SK-N-SH (cell line): ENCODE measurements at regions not wholly inside any gene's neighbourhood (a gene's known extent, or its start where the extent isn't known, plus 50 kb on each side); places are given as distances from the start of the nearest gene placed in this dataset.

Source experiments
- CTCF ChIA-PET: fragments of 300-600, 350-600 bp; formaldehyde crosslinking; extraction: SDS; loops from one replicate; lab custom pipeline; 2021; lab: Yijun Ruan, JAX
- POLR2A ChIA-PET: fragments of 350-600 bp; sonication (Branson Sonifier 250); formaldehyde crosslinking; extraction: SDS; loops from one replicate; lab custom pipeline; 2020; ENCODE audit warnings: antibody characterized with exemption, inconsistent platforms; lab: Yijun Ruan, JAX
- DNase-seq: peaks from one replicate; pipeline ENCODE4 v3.0.0; 2012
- H2AFZ ChIP-seq: fragments of 200-600 bp; sonication (generic); 2 replicates; pipeline ENCODE4 v1.8.1; 2016; ENCODE audit warnings: antibody characterized with exemption, mild to moderate bottlenecking, low read depth
- H3F3A ChIP-seq: fragments of 200-600 bp; sonication (generic); replicated peaks from 2 replicates; pipeline ENCODE3; 2016; ENCODE audit warnings: antibody characterized with exemption, mild to moderate bottlenecking; ENCODE audit not compliant: insufficient read depth
- H3K27ac ChIP-seq, 2 experiments: fragments of 200-500 bp in 1 of 2; fragments of 200-600 bp in 1 of 2; sonication (Bioruptor generic) in 1 of 2; sonication (generic), shearing (Covaris generic) in 1 of 2; 2 replicates each; pipeline versions ENCODE4 v1.5.1 to v1.6.1; 2014 to 2016; ENCODE audit warnings: low read depth in 2 of 2, inconsistent platforms in 1 of 2, low read length in 1 of 2, mild to moderate bottlenecking in 1 of 2, mixed read lengths in 1 of 2
- H3K27me3 ChIP-seq: fragments of 200-600 bp; sonication (generic), shearing (Covaris generic); 2 replicates; pipeline ENCODE4 v1.6.1; 2016; ENCODE audit warnings: mixed run types; ENCODE audit not compliant: insufficient read depth
- H3K36me3 ChIP-seq, 2 experiments: fragments of 200-500 bp in 1 of 2; fragments of 200-600 bp in 1 of 2; sonication (Bioruptor generic) in 1 of 2; sonication (generic) in 1 of 2; replicated peaks in 1 of 2; 2 replicates each; pipeline versions ENCODE3 to v1.5.1; 2014 to 2016; ENCODE audit warnings: low read length in 1 of 2, mild to moderate bottlenecking in 1 of 2; ENCODE audit not compliant: insufficient read depth in 2 of 2, control insufficient read depth in 1 of 2
- H3K4me1 ChIP-seq, 2 experiments: fragments of 200-500 bp in 1 of 2; fragments of 200-600 bp in 1 of 2; sonication (Bioruptor generic) in 1 of 2; sonication (generic), shearing (Covaris generic) in 1 of 2; 2 replicates each; pipeline versions ENCODE4 v1.5.1 to v1.6.1; 2014 to 2016; ENCODE audit warnings: low read depth in 1 of 2, low read length in 1 of 2, mixed run types in 1 of 2; ENCODE audit not compliant: insufficient read depth in 2 of 2, control insufficient read depth in 1 of 2
- H3K4me2 ChIP-seq: fragments of 200-600 bp; sonication (generic), shearing (Covaris generic); 2 replicates; pipeline ENCODE4 v1.6.1; 2017; ENCODE audit warnings: mixed run types
- H3K4me3 ChIP-seq, 2 experiments: fragments of 200-500 bp in 1 of 2; fragments of 200-600 bp in 1 of 2; sonication (Bioruptor generic) in 1 of 2; sonication (generic), shearing (Covaris generic) in 1 of 2; 2 replicates each; pipeline versions ENCODE4 v1.5.1 to v1.8.1; 2014 to 2016; ENCODE audit warnings: low read depth in 2 of 2, inconsistent platforms in 1 of 2, low read length in 1 of 2, mild to moderate bottlenecking in 1 of 2, mixed read lengths in 1 of 2, moderate library complexity in 1 of 2
- H3K79me2 ChIP-seq: fragments of 200-600 bp; sonication (generic); 2 replicates; pipeline ENCODE4 v1.8.1; 2017; ENCODE audit warnings: mild to moderate bottlenecking; ENCODE audit not compliant: insufficient read depth
- H3K9ac ChIP-seq: fragments of 200-600 bp; sonication (generic); 2 replicates; pipeline ENCODE4 v1.6.1; 2017; ENCODE audit warnings: mixed run types
- H3K9me2 ChIP-seq: fragments of 200-600 bp; sonication (generic); 2 replicates; pipeline ENCODE4 v1.6.1; 2017; ENCODE audit warnings: mixed run types
- H3K9me3 ChIP-seq: fragments of 200-600 bp; sonication (generic); 2 replicates; pipeline ENCODE4 v1.6.1; 2017; ENCODE audit warnings: mixed run types, mild to moderate bottlenecking, moderate library complexity
- H4K20me1 ChIP-seq: fragments of 200-600 bp; sonication (generic); 2 replicates; pipeline ENCODE4 v1.6.1; 2017; ENCODE audit warnings: mild to moderate bottlenecking, mixed run types; ENCODE audit not compliant: insufficient read depth
- CHD2 ChIP-seq: fragments of 150-350 bp; IDR thresholded peaks from 2 replicates; pipeline ENCODE4 v1.6.1; 2018; ENCODE audit warnings: low read length; ENCODE audit not compliant: partially characterized antibody
- EP300 ChIP-seq, 2 experiments: IDR thresholded peaks; 2 replicates each; pipeline versions ENCODE4 v1.4.0 to v1.6.1; 2012; ENCODE audit warnings: borderline replicate concordance in 1 of 2, low read depth in 1 of 2, low read length in 1 of 2
- FOSL2 ChIP-seq: IDR thresholded peaks from 2 replicates; pipeline ENCODE4 v1.4.0; 2012; ENCODE audit warnings: low read depth, mild to moderate bottlenecking, moderate library complexity, borderline replicate concordance
- FOXJ3 ChIP-seq: sonication (generic); formaldehyde crosslinking; IDR thresholded peaks from 2 replicates; pipeline ENCODE4 v1.5.1; 2020; ENCODE audit warnings: mild to moderate bottlenecking, missing genetic modification reagents
- FOXM1 ChIP-seq: IDR thresholded peaks from 2 replicates; pipeline ENCODE4 v1.4.0; 2012; ENCODE audit warnings: low read depth, mild to moderate bottlenecking
- GABPA ChIP-seq: IDR thresholded peaks from 2 replicates; pipeline ENCODE4 v1.4.0; 2012; ENCODE audit warnings: low read depth, mild to moderate bottlenecking
- MXI1 ChIP-seq: IDR thresholded peaks from 2 replicates; pipeline ENCODE4 v1.6.1; 2012; ENCODE audit warnings: mild to moderate bottlenecking, low read depth, low read length, improper control_type of control experiment
- RFX5 ChIP-seq: IDR thresholded peaks from 2 replicates; pipeline ENCODE4 v1.6.1; 2012; ENCODE audit warnings: mild to moderate bottlenecking, improper control_type of control experiment, low read length
- RXRA ChIP-seq: IDR thresholded peaks from 2 replicates; pipeline ENCODE4 v1.4.0; 2012; ENCODE audit warnings: low read depth, mild to moderate bottlenecking, borderline replicate concordance
- TCF12 ChIP-seq: IDR thresholded peaks from 2 replicates; pipeline ENCODE4 v1.4.0; 2012
- TEAD4 ChIP-seq: IDR thresholded peaks from 2 replicates; pipeline ENCODE4 v1.4.0; 2012; ENCODE audit warnings: mild to moderate bottlenecking, borderline replicate concordance; ENCODE audit not compliant: insufficient read depth
- YY1 ChIP-seq: IDR thresholded peaks from 2 replicates; pipeline ENCODE4 v1.4.0; 2012; ENCODE audit warnings: low read depth, mild to moderate bottlenecking
- WGBS: methylation state at CpG from one replicate; pipeline ENCODE4 v1.1.6; 2017; ENCODE audit warnings: low lambda C conversion rate; 5-methylcytosine and 5-hydroxymethylcytosine counted together
- TF ChIP-seq, protein P1 (sequence below): IDR thresholded peaks from 2 replicates; pipeline ENCODE4 v1.4.0; 2012; ENCODE audit warnings: low read depth, borderline replicate concordance
- TF ChIP-seq, protein P2 (sequence below): IDR thresholded peaks from 2 replicates; pipeline ENCODE4; 2012
- TF ChIP-seq, protein P3 (sequence below): fragments of 150-350 bp; IDR thresholded peaks from 2 replicates; pipeline ENCODE4 v1.6.1; 2016; ENCODE audit warnings: mild to moderate bottlenecking, low read depth, low read length
- TF ChIP-seq, protein P4 (sequence below): fragments of 150-350 bp; IDR thresholded peaks from 2 replicates; pipeline ENCODE4 v1.6.1; 2017; ENCODE audit warnings: antibody characterized with exemption, low read length, low read depth, borderline replicate concordance
- TF ChIP-seq, protein P5 (sequence below): IDR thresholded peaks from 2 replicates; pipeline ENCODE4 v1.6.1; 2012; ENCODE audit warnings: mild to moderate bottlenecking, low read depth, low read length, moderate library complexity

DNA sequence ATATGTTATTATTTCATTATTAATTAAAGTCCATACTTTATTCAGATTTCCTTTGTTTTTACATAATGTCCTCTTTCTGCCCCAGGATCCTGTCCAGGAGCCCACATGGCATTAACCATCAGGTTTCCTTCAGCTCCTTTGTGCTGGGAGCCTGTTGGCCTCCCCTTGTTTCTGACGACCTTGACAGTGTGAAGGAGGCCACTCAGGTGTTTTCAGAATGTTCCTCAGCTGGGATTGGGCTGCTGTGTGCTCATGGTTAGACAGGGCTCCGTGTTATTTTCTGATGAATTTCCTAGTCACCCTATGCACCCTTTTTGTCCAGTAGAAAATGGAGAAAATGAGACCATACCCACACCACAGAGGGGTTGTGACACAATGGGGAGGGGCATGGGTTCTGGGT lies 281.0 kb upstream of the FOXF1 start:
- Histone ChIP-seq H3K36me3 (no peaks in the 10 kb centered on the region), H3F3A (no peaks in the 10 kb centered on the region), H3K79me2 (no peaks in the 10 kb centered on the region), H4K20me1 (no peaks in the 10 kb centered on the region), H3K4me1 (no peaks in the 10 kb centered on the region), H3K4me2 (no peak overlapping the region), H3K9ac (no peak overlapping the region), H3K9me3 (no peaks in the 10 kb centered on the region), H3K9me2 (no peaks in the 10 kb centered on the region), H3K27ac (no peak overlapping the region), H3K4me3 (no peak overlapping the region), H3K27me3 (peaks cover 58% of the 10 kb centered on the region), H2AFZ (no peak overlapping the region)
- CTCF ChIA-PET, result no interaction called here
- 0% methylated on average over 2 of the region's 2 CpGs for WGBS
- POLR2A ChIA-PET, result no interaction called here
- DNase-seq, result no peak
- TF ChIP-seq RXRA (no peak), EP300 (IDR thresholded peaks at IDR 0.05; ENCODE audit: borderline replicate concordance in 1 of 2, low read depth in 1 of 2, low read length in 1 of 2) (no peak), FOSL2 (no peak), TCF12 (no peak), YY1 (no peak), FOXJ3 (no peak), GABPA (no peak), MXI1 (no peak)
- TF ChIP-seq, protein P1, sequence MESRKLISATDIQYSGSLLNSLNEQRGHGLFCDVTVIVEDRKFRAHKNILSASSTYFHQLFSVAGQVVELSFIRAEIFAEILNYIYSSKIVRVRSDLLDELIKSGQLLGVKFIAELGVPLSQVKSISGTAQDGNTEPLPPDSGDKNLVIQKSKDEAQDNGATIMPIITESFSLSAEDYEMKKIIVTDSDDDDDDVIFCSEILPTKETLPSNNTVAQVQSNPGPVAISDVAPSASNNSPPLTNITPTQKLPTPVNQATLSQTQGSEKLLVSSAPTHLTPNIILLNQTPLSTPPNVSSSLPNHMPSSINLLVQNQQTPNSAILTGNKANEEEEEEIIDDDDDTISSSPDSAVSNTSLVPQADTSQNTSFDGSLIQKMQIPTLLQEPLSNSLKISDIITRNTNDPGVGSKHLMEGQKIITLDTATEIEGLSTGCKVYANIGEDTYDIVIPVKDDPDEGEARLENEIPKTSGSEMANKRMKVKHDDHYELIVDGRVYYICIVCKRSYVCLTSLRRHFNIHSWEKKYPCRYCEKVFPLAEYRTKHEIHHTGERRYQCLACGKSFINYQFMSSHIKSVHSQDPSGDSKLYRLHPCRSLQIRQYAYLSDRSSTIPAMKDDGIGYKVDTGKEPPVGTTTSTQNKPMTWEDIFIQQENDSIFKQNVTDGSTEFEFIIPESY, result no peak
- TF ChIP-seq, protein P2, sequence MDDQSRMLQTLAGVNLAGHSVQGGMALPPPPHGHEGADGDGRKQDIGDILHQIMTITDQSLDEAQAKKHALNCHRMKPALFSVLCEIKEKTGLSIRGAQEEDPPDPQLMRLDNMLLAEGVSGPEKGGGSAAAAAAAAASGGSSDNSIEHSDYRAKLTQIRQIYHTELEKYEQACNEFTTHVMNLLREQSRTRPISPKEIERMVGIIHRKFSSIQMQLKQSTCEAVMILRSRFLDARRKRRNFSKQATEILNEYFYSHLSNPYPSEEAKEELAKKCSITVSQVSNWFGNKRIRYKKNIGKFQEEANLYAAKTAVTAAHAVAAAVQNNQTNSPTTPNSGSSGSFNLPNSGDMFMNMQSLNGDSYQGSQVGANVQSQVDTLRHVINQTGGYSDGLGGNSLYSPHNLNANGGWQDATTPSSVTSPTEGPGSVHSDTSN, result no peak
- TF ChIP-seq, protein P3, sequence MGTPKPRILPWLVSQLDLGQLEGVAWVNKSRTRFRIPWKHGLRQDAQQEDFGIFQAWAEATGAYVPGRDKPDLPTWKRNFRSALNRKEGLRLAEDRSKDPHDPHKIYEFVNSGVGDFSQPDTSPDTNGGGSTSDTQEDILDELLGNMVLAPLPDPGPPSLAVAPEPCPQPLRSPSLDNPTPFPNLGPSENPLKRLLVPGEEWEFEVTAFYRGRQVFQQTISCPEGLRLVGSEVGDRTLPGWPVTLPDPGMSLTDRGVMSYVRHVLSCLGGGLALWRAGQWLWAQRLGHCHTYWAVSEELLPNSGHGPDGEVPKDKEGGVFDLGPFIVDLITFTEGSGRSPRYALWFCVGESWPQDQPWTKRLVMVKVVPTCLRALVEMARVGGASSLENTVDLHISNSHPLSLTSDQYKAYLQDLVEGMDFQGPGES, result no peak

DNA sequence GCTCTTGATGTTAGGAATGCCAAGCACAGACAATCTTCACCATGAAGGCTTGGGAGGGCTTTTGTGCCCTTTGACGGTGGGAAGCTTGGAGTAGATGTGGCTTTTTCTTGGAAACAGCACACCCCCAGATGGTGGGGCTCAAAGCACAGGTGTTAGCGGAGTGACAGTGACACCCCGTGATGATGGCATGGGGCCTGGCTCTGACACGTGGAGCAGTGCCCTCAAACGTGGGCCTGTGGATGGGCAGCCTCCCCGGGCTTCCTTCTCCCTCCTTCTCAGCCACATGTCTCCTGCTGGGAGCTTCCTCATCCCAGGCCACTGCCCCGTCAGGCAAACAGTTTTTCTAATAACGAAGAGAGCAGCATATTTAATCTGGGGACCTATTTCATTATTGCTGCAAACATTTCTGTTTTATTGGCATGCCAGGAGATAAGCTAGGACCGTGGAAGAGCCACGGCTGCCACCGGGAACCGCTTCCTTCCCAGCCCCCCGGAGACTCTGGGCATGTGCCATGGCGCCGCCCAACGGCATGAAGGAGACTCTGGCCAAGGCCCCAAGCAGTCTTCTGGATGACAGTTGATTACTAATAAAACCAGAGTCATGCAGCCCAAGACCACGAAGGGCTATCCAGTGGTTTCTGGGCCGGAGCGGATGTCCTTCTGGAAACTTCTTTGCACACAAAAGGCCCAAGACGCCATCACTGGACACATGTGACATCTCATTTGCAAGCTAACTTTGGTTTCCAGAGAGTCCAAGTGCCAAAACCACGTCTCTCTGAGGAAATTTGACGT lies 280.3 kb upstream of the FOXF1 start:
- H3F3A ChIP-seq, result no peaks in the 10 kb centered on the region
- H3K4me2 ChIP-seq, result no peak overlapping the region
- ChIA-PET POLR2A (no interaction called here), CTCF (no interaction called here)
- H3K27me3 ChIP-seq, result peaks cover 58% of the 10 kb centered on the region
- no peaks in the 10 kb centered on the region for H3K9me2 ChIP-seq
- 6% methylated on average over 18 of the region's 22 CpGs for WGBS
- no peak overlapping the region for H3K9ac ChIP-seq
- H3K4me3 ChIP-seq, result no peak overlapping the region
- H3K27ac ChIP-seq, result no peak overlapping the region
- no peaks in the 10 kb centered on the region for H3K79me2 ChIP-seq
- no peaks in the 10 kb centered on the region for H3K9me3 ChIP-seq
- H2AFZ ChIP-seq, result no peak overlapping the region
- H3K4me1 ChIP-seq, result no peaks in the 10 kb centered on the region
- DNase-seq, result no peak
- no peaks in the 10 kb centered on the region for H4K20me1 ChIP-seq
- H3K36me3 ChIP-seq, result no peaks in the 10 kb centered on the region
- TF ChIP-seq RFX5 (no peak), CHD2 (no peak), GABPA (no peak), TEAD4 (no peak), RXRA (no peak), YY1 (no peak), FOXM1 (no peak)
- TF ChIP-seq, protein P4, sequence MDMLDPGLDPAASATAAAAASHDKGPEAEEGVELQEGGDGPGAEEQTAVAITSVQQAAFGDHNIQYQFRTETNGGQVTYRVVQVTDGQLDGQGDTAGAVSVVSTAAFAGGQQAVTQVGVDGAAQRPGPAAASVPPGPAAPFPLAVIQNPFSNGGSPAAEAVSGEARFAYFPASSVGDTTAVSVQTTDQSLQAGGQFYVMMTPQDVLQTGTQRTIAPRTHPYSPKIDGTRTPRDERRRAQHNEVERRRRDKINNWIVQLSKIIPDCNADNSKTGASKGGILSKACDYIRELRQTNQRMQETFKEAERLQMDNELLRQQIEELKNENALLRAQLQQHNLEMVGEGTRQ, result no peak
- TF ChIP-seq, protein P5, sequence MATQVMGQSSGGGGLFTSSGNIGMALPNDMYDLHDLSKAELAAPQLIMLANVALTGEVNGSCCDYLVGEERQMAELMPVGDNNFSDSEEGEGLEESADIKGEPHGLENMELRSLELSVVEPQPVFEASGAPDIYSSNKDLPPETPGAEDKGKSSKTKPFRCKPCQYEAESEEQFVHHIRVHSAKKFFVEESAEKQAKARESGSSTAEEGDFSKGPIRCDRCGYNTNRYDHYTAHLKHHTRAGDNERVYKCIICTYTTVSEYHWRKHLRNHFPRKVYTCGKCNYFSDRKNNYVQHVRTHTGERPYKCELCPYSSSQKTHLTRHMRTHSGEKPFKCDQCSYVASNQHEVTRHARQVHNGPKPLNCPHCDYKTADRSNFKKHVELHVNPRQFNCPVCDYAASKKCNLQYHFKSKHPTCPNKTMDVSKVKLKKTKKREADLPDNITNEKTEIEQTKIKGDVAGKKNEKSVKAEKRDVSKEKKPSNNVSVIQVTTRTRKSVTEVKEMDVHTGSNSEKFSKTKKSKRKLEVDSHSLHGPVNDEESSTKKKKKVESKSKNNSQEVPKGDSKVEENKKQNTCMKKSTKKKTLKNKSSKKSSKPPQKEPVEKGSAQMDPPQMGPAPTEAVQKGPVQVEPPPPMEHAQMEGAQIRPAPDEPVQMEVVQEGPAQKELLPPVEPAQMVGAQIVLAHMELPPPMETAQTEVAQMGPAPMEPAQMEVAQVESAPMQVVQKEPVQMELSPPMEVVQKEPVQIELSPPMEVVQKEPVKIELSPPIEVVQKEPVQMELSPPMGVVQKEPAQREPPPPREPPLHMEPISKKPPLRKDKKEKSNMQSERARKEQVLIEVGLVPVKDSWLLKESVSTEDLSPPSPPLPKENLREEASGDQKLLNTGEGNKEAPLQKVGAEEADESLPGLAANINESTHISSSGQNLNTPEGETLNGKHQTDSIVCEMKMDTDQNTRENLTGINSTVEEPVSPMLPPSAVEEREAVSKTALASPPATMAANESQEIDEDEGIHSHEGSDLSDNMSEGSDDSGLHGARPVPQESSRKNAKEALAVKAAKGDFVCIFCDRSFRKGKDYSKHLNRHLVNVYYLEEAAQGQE, result no peak
